K562 (cell line): ENCODE measurements at regions not wholly inside any gene's neighbourhood (a gene's known extent, or its start where the extent isn't known, plus 50 kb on each side); places are given as distances from the start of the nearest gene placed in this dataset.

Experiments
- ATAC-seq: fragments of 200-7000 bp; cut with Tn5 transposase; 3 replicates; pipeline ENCODE4 v1.9.1; 2020; ENCODE audit warnings: moderate library complexity
- BruUV-seq: library from RNA; stranded (reverse); fragments of 400-500 nt; replicated peaks from 2 replicates; lab custom pipeline; 2021; lab: Mats Ljungman, UMichigan
- CTCF ChIA-PET: fragments of 300-600 bp; formaldehyde crosslinking; extraction: SDS; loops from one replicate; lab custom pipeline; 2021; ENCODE audit warnings: low intra/inter-chr PET ratio; lab: Yijun Ruan, JAX
- POLR2A ChIA-PET: fragments of 300-600, 350-650 bp; sonication (Branson Sonifier 250); formaldehyde crosslinking; extraction: SDS; loops from one replicate; lab custom pipeline; 2021; ENCODE audit warnings: antibody characterized with exemption, inconsistent platforms; lab: Yijun Ruan, JAX
- DNase-seq, 4 experiments: peaks; one replicate each; pipeline versions ENCODE4 v3.0.0 to v3.0.0-alpha.2; 2011 to 2018; ENCODE audit warnings: low spot score in 3 of 4, mixed read lengths in 3 of 4; ENCODE audit errors: extremely low read depth in 1 of 4
- FAIRE-seq: peaks from 2 replicates; lab custom pipeline; 2011; peaks lifted over from hg19 to GRCh38; lab: Jason Lieb, UNC
- H2AFZ ChIP-seq: 2 replicates; pipeline ENCODE4 v1.6.0; 2011; ENCODE audit warnings: low read depth, low read length, control low read depth, inconsistent platforms
- H3K27ac ChIP-seq: fragments of 200-600 bp; 3 replicates; pipeline ENCODE4 v1.8.0; 2011; ENCODE audit warnings: low read depth, mild to moderate bottlenecking, control low read depth, inconsistent platforms, low read length, moderate library complexity, mixed read lengths; ENCODE audit errors: extremely low read depth
- H3K27me3 ChIP-seq, 2 experiments: fragments of 300-600 bp in 1 of 2; 2 replicates in 1 of 2; 3 replicates in 1 of 2; pipeline versions ENCODE4 v1.6.0 to v1.8.0; 2011; ENCODE audit warnings: inconsistent platforms in 2 of 2, low read length in 2 of 2, mild to moderate bottlenecking in 1 of 2, mixed read lengths in 1 of 2, moderate library complexity in 1 of 2; ENCODE audit not compliant: control insufficient read depth in 2 of 2, insufficient read depth in 2 of 2
- H3K36me3 ChIP-seq: fragments of 300-600 bp; 3 replicates; pipeline ENCODE4 v1.8.0; 2011; ENCODE audit warnings: mild to moderate bottlenecking, low read length, inconsistent platforms; ENCODE audit not compliant: control insufficient read depth, insufficient read depth
- H3K4me1 ChIP-seq, 2 experiments: fragments of 200-600 bp in 1 of 2; replicated peaks in 1 of 2; 2 replicates in 1 of 2; 3 replicates in 1 of 2; pipeline versions ENCODE4 v1.5.1 to v1.8.0; 2011; ENCODE audit warnings: inconsistent platforms in 2 of 2, low read length in 2 of 2, mild to moderate bottlenecking in 1 of 2, mixed read lengths in 1 of 2, moderate library complexity in 1 of 2; ENCODE audit not compliant: control insufficient read depth in 2 of 2, insufficient read depth in 2 of 2
- H3K4me2 ChIP-seq: 2 replicates; pipeline ENCODE4 v1.6.1; 2011; ENCODE audit warnings: low read length, control low read depth, inconsistent platforms, mixed read lengths; ENCODE audit not compliant: insufficient read depth
- H3K4me3 ChIP-seq: fragments of 200-600 bp; sonication (generic), shearing (Covaris generic); 2 replicates; pipeline ENCODE4 v1.5.1; 2016; ENCODE audit warnings: control low read depth, inconsistent platforms
- H3K79me2 ChIP-seq: fragments of 200-600 bp; 3 replicates; pipeline ENCODE4 v1.8.0; 2011; ENCODE audit warnings: low read length, inconsistent platforms; ENCODE audit not compliant: control insufficient read depth, insufficient read depth
- H3K9ac ChIP-seq, 2 experiments: 2 replicates each; pipeline versions ENCODE4 v1.6.0 to v1.6.1; 2011; ENCODE audit warnings: low read depth in 2 of 2, low read length in 2 of 2, control low read depth in 1 of 2, inconsistent platforms in 1 of 2, mild to moderate bottlenecking in 1 of 2, mixed read lengths in 1 of 2; ENCODE audit not compliant: insufficient read depth in 1 of 2
- H3K9me1 ChIP-seq: one replicate; pipeline ENCODE4 v1.6.0; 2011; ENCODE audit warnings: inconsistent platforms, mild to moderate bottlenecking, low read length, moderate library complexity; ENCODE audit not compliant: control insufficient read depth, insufficient read depth
- H3K9me3 ChIP-seq: replicated peaks from 2 replicates; pipeline ENCODE4 v1.5.1; 2011; ENCODE audit warnings: low read depth, low read length, inconsistent platforms; ENCODE audit not compliant: control insufficient read depth, insufficient read depth
- H4K20me1 ChIP-seq: replicated peaks from 2 replicates; pipeline ENCODE4 v1.6.1; 2011; ENCODE audit warnings: low read length, inconsistent platforms, mixed read lengths; ENCODE audit not compliant: control insufficient read depth, insufficient read depth
- CBX3 ChIP-seq, 2 experiments: IDR thresholded peaks; 1 replicate in 1 of 2; 2 replicates in 1 of 2; pipeline ENCODE4 v1.6.1; 2012; ENCODE audit warnings: inconsistent platforms in 2 of 2, low read length in 2 of 2, borderline replicate concordance in 1 of 2, control low read depth in 1 of 2
- CTCF ChIP-seq, 3 experiments: IDR thresholded peaks in 2 of 3; conservative IDR thresholded peaks in 1 of 3; 2 replicates each; pipeline ENCODE4 v1.5.1; 2011 to 2012; ENCODE audit warnings: low read length in 3 of 3, mild to moderate bottlenecking in 3 of 3, control low read depth in 2 of 3, improper control_type of control experiment in 1 of 3, inconsistent platforms in 1 of 3, low read depth in 1 of 3, mixed read lengths in 1 of 3, moderate library complexity in 1 of 3; ENCODE audit not compliant: insufficient read depth in 2 of 3
- FIP1L1 ChIP-seq: fragments of 200-400 bp; formaldehyde crosslinking; IDR thresholded peaks from 2 replicates; pipeline ENCODE4 v1.6.1; 2018; ENCODE audit warnings: mild to moderate bottlenecking, low read depth, low read length; ENCODE audit not compliant: poor library complexity, severe bottlenecking
- HINFP ChIP-seq: fragments of 450-650 bp; conservative IDR thresholded peaks from 2 replicates; pipeline ENCODE4 v1.6.1; 2016; ENCODE audit warnings: missing genetic modification characterization, low read depth, mild to moderate bottlenecking, control low read depth, missing compliant biosample characterization
- NBN ChIP-seq: fragments of 450-650 bp; IDR thresholded peaks from 2 replicates; pipeline ENCODE4 v1.6.1; 2016; ENCODE audit warnings: low read depth, mild to moderate bottlenecking
- PREB ChIP-seq: sonication (generic); formaldehyde crosslinking; IDR thresholded peaks from 2 replicates; pipeline ENCODE4 v1.8.1; 2023; ENCODE audit warnings: mild to moderate bottlenecking, missing genetic modification reagents
- TAF1 ChIP-seq: IDR thresholded peaks from 2 replicates; pipeline ENCODE4 v1.6.1; 2011; ENCODE audit warnings: mild to moderate bottlenecking, low read length, moderate library complexity; ENCODE audit not compliant: insufficient read depth, control insufficient read depth, severe bottlenecking; ENCODE audit errors: extremely low read depth
- ZNF695 ChIP-seq: fragments of 450-650 bp; formaldehyde crosslinking; IDR thresholded peaks from 2 replicates; pipeline ENCODE4 v1.4.0; 2020; ENCODE audit warnings: mild to moderate bottlenecking, moderate library complexity
- WGBS: fragments of 100-300 bp; shearing (Covaris generic); methylation state at CpG from one replicate; pipeline ENCODE4 v1.1.6; 2016; ENCODE audit warnings: low coverage, mixed read lengths; ENCODE audit not compliant: insufficient coverage; ENCODE audit errors: missing lambda C conversion rate; 5-methylcytosine and 5-hydroxymethylcytosine counted together
- in situ Hi-C: fragments of 300-500 bp; cut with MboI; formaldehyde crosslinking; loops from 4 replicates; pipeline ENCODE4 v1.15.0; 2018; ENCODE audit warnings: inconsistent platforms, mixed read lengths
- intact Hi-C: fragments of 100-400 bp; cut with micrococcal nuclease; formaldehyde crosslinking; loops from 2 replicates; pipeline ENCODE4 v1.14.2; 2022
- TF ChIP-seq, protein P1 (sequence below): fragments of 450-650 bp; IDR thresholded peaks from 2 replicates; pipeline ENCODE4 v1.6.1; 2016; ENCODE audit warnings: antibody characterized with exemption
- TF ChIP-seq, protein P2 (sequence below): fragments of 450-650 bp; formaldehyde crosslinking; IDR thresholded peaks from 2 replicates; pipeline ENCODE4 v1.4.0; 2020; ENCODE audit warnings: mild to moderate bottlenecking

DNA sequence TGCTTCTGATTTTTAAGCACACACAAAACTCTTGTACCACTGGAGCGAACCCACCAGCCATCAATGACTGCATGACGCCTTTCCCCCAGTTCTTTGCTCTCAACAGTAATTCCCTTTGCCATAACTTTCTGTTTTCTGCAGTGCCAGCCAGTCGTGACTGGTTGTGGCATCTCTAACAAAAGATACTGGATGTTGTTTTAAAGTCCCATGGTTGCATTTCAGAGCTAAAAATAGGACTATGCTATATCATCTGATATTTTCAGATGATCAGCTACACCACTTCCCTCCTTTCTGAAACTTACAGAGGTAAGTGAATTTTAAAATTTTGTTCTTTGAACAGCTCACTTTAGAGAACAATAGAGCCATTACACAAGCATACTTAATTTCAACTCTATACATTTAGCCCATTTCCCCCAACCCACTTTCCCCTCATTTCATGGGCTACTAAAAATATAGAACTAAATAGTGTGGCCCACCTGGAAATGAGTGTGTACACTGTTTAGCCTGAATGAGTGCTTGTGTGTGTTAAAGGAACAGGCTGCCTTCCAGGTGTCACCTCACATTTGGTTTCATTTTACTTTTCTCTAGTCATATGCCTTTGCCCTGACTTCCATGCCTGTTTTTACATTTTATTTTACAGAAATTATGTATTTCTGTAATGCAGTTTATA lies 136.9 kb upstream of the ZC3H12C start:
- H3K36me3 ChIP-seq = no peaks in the 10 kb centered on the region
- no peak overlapping the region for H3K9ac ChIP-seq
- no peaks in the 10 kb centered on the region for H3K27me3 ChIP-seq
- no peaks in the 10 kb centered on the region for H3K9me1 ChIP-seq
- H3K9me3 ChIP-seq = no peaks in the 10 kb centered on the region
- no peak for FAIRE-seq
- H3K4me2 ChIP-seq = no peak overlapping the region
- no peak overlapping the region for H3K4me3 ChIP-seq
- no peak for DNase-seq
- ChIA-PET CTCF (no interaction called here), POLR2A (interaction anchor here (0.7 kb wide), 1 partner anchor 138 kb away, joined by 3 read pairs; no protein-coding TSS in a partner anchor)
- in situ Hi-C loops = loop anchor here (25.0 kb wide), 1 partner anchor 406 kb away; no protein-coding TSS in a partner anchor
- H3K4me1 ChIP-seq = no peaks in the 10 kb centered on the region
- whole genome bisulfite sequencing = 21% methylated on average over 3 of the region's 3 CpGs
- intact Hi-C loops = no loop called here
- no peak overlapping the region; the same call in 1 of the 2 replicates for H2AFZ ChIP-seq
- no peak for ATAC-seq
- no peaks in the 10 kb centered on the region for H3K79me2 ChIP-seq
- no peak overlapping the region for H3K27ac ChIP-seq
- no TSS peak for BruUV-seq
- no peaks in the 10 kb centered on the region for H4K20me1 ChIP-seq
- TF ChIP-seq FIP1L1 (no peak), TAF1 (no peak), NBN (no peak), CBX3 (IDR thresholded peaks at IDR 0.05; ENCODE audit: borderline replicate concordance in 1 of 2, low read length in 2 of 2) (no peak), PREB (CRISPR knock-in tag) (no peak), CTCF (IDR thresholded peaks at IDR 0.05 in 2 of 3, conservative IDR thresholded peaks at IDR 0.05 in 1 of 3; ENCODE audit: insufficient read depth in 2 of 3, low read depth in 1 of 3, low read length in 3 of 3) (no peak), ZNF695 (CRISPR knock-in tag) (no peak), HINFP (tag) (no peak)
- TF ChIP-seq, protein P1, sequence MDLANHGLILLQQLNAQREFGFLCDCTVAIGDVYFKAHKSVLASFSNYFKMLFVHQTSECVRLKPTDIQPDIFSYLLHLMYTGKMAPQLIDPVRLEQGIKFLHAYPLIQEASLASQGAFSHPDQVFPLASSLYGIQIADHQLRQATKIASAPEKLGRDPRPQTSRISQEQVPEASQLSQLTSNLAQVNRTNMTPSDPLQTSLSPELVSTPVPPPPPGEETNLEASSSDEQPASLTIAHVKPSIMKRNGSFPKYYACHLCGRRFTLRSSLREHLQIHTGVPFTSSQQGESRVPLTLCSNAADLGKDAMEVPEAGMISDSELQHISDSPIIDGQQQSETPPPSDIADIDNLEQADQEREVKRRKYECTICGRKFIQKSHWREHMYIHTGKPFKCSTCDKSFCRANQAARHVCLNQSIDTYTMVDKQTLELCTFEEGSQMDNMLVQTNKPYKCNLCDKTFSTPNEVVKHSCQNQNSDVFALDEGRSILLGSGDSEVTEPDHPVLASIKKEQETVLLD = no peak
- TF ChIP-seq, protein P2, sequence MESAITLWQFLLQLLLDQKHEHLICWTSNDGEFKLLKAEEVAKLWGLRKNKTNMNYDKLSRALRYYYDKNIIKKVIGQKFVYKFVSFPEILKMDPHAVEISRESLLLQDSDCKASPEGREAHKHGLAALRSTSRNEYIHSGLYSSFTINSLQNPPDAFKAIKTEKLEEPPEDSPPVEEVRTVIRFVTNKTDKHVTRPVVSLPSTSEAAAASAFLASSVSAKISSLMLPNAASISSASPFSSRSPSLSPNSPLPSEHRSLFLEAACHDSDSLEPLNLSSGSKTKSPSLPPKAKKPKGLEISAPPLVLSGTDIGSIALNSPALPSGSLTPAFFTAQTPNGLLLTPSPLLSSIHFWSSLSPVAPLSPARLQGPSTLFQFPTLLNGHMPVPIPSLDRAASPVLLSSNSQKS (CRISPR knock-in tag) = no peak
